HG03354 (cell line): ENCODE measurements at regions not wholly inside any gene's neighbourhood (a gene's known extent, or its start where the extent isn't known, plus 50 kb on each side); places are given as distances from the start of the nearest gene placed in this dataset.
A peak's percentile ranks its signal among the peaks of the same experiment; 100 is the strongest.

ENCODE experiments used
- ATAC-seq: cut with Tn5 transposase; IDR thresholded peaks from one replicate; pipeline ENCODE4 v1.9.1; 2021; ENCODE audit warnings: mild to moderate bottlenecking; ENCODE audit not compliant: unreplicated experiment, poor library complexity, severe bottlenecking

DNA sequence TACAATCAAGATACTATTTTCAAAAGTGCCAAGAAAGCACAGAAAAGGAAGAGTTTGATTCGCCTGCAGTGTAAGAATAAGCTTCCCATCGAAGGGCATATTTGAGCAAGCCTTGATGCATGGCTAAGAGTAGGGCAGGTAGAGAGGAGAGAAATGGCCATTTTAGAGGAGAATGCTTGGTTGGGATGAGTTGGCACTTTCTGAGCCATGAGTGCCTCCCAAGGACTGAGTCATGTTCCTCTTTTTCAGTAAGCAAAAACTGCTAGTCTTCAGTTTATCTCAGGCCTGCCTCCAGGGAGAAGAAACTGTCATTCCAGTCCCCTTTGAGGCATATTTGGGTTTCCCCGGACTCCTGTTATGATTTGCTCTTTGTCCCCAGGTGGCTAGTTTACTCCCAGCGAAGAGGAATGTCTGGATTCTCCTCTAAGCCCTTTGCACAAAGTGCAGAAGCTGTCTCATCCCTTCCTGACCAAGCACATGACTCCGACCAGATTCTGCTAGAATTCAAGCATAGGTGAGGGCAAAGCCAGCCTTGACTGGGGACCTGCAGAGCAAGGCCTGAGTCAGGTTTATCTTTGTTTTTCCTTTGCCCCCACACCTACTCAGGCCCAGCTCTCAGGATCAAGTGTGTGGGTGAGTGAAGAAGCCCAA, 115.2 kb downstream of the TTC32 start:
- ATAC-seq, result peak; percentile 80

DNA sequence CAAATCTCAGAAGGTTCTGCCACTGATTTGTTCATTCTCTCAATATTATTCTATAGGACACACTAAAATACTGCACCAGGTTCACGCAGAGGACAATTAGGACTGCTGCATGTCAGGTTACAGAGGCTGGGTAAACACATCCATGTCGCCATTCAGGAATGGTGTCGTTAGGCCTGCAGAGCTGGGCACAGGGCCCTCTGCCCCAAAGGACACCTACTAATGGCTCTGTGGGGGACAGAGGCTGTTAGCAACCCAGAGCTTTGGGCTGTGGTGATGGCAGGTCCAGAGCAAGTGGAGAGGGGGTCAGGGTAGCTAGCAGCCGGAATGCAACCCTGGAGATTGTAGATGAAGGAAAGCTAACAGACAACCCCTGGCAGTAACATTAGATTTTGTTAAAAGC, 115.9 kb downstream of the TTC32 start:
- no peak for ATAC-seq

DNA sequence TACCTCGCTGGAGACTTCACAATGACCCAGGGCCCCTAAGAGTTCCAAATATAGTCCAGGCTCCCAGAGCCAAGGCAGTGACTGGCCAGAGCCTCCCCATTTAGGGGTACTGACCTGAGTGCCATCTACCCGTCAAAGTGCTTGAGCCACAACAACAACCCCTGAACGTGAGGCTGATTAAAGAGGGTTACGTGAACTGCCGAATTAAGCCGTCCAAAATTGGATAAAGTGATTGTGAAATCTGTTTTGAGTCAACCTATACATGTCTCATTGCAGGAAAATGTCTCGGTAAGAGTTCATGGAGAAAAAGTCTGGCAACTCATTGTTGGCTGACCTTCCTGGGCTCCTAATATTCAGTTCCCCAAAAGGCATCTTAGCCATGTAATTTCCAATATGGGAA, 116.3 kb downstream of the TTC32 start:
- no peak for ATAC-seq

DNA sequence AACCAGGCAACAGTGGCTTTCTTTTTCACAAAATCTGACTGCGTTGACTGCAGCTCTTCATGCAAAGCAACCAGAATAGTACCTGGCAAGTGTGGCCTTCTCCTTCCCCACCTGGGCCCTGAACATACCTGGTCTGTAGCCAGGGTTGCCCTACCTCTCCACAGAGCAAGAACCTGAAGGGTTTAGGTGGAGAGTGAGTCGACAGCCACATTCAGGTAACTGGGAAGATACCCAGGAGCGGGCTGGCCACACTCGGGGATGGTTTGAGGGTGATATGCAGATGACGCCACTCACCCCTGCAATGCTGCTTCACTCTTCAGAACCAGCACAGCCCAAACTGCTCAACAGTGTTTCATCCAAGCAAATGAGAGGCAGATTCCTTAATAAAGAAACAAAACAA, 117.3 kb downstream of the TTC32 start:
- no peak for ATAC-seq

DNA sequence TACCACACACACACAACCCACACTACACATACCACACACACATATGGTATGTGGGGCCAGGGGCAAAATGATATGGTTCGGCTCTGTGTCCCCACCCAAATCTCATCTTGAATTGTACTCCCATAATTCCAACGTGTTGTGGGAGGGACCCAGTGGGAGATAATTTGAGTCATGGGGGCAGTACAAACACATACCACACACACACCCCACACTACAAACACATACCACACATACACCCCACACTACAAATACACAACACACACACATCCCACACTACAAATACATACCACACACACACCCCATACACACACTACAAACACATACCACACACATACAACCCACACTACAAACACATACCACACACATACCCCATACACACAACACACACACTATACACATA, 117.8 kb downstream of the TTC32 start:
- ATAC-seq, result no peak

DNA sequence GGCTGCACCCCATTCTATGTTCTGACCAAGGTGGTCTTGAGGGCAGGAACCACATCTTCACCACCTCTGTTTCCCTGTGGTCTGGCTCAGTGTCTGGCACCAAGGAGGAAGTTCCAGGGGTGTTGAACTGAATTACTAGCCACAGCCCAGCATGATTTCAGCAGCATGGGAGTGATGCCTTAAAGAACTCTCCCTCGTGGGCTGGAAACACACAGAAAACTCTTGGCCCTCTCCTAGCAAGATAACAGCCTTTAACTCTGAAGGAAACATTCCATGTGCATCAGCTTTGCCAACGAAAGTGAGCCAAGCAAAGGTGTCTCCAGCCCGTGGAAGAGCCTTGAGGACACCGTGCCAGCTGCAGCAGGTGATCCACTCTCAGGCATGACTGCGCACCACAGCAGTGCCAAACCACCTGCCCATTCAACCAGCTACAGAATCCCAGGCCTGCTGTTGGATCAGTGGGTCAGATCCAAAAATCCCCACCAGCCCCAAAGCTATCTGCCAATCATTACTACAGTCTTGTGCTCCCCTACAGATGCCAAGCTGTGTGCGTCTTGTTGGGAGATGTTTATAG, 124.8 kb downstream of the TTC32 start:
- ATAC-seq, result no peak

DNA sequence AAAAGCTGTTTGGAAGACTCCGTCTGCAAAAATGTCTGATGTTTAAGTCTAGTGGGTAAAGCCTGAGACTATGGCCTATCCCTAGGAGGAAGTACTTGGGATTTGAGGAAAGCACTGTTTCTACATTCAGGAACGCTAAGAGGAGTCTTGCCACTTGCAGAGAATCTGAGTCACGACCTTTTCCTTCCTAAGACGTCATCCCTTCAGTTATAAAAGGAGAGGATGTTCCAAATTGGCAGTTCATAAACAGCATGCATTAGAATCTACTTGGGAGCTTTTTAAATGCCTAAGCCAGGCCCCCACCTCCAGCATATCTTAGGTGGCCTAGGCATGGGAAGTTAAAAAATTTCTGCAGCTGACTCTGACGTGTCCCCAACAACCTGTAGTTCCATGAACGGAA, 125.9 kb downstream of the TTC32 start:
- ATAC-seq, result no peak

DNA sequence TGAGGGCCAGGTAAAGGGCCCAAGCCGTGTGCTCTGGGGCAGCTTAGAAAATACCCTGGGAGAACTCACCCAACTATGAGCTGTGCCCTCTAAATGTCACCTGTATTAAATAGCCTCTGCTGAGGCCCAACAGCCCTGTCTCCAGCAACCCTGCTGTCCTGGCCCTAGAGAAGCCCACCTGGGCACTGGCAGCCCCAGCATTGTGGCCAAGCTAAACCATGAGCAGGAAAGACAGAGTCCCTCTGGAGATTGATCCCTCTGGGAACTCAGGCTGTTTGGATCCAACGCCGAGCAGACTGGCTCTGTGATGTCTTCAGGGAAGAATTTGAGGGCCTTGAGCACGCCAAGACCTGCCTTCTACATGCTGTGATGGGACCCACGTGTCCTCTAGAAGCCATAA, 126.5 kb downstream of the TTC32 start:
- no peak for ATAC-seq

DNA sequence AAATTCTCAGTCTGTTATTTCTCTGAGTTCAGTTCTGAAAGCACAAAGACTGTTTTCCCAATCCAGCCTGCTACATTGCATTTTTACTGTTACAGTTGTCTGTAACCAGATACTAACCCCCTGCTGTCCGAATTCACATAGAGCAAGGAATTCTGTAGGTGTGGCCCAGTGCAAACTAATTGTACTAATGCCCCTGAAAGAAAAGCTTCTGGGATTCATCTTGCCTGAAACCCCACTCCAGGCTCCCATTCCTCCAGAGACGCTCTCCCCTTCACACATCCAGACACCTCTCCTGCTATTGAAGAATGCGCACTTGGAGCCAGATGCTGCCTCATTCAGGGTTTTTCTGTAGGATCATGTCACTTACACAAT, 127.0 kb downstream of the TTC32 start:
- ATAC-seq, result no peak

DNA sequence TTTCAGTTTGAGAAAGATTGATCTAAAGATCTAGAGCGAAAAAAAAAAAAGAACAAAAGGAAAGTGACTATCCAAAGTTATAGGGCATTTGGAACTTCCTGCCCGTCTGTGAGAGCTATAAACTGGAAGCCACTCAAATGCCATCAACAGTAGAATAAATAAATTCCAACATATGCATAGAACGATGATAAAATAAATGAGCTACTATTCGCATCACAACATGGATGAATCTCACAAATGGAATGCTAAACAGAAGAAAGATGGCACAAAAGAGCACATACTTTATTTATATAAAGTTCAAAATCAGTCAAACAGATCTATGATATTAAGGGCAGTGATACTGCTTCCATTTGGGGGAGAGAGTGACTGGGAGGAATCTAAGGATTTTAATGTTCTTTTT, 128.8 kb downstream of the TTC32 start:
- no peak for ATAC-seq

DNA sequence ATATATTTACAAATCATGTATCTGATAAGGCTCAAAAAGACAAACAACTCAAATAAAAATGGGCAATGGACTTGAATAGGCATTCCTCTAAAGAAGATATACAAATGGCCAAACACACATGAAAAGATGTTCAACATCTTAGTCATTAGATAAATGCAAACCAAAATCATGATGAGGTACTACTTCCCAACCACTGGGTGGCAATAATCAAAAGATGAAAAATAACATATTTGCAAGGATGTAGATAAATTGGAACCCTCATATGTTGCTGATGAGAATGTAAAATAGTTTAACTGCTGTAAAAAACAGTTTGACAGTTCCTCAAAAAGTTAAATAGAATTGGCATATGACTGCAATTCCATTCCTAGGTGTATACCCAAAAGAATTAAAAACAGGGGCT, 132.3 kb downstream of the TTC32 start:
- no peak for ATAC-seq

DNA sequence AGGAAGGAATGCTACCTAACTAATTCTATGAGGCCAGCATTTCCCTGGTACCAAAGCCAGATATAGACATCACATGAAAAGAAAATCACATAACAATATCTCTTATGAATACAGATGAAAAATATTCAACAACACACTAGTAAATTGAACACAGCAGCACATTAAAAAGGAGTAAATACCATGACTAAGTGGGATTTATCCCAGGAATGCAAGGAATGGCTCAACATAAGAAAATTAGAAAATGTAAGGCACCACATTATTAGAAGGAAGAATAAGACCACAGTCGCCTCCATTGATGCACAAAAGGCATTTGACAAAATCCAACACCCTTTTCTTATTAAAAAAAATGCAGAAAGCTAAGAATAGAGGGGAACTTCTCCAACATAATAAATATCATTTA, 133.9 kb downstream of the TTC32 start:
- no peak for ATAC-seq

DNA sequence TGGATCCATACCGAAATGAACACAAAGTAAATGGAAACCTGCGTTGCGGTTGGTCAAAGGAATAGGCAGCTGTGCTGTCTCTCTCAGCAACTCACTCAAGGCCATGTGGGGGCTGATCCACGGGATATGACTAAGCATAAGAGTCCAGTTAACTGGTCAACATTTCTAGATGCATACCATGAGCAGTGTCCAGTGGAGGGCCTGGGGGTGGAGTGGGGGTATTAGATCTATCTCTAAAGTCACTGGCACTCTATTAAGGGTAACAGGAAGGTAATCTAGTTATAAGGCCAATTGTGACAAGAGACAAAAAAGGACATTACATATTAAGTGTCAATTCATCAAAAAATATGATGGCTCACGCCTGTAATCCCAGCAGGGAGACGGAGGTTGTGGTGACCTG, 136.8 kb downstream of the TTC32 start:
- ATAC-seq, result no peak

DNA sequence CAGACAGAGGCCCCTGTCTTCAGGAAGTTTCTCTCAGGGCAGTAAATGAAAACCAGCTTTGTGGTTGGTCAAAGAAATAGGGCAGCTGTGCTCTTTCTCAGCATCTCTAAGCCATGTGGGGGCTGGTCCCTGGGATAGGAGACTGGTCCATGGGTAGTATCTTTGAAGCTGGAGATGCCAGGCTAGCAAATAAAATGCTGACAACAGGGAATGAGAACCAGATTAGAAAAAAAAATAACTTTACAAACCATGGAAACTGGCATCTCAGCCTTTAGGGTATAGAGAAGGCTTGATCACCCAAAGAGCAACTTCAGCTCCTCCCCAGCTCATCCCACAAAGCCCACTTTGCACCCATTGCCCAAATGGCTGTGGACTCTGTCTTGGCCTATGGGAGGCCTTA, 138.1 kb downstream of the TTC32 start:
- ATAC-seq, result no peak

DNA sequence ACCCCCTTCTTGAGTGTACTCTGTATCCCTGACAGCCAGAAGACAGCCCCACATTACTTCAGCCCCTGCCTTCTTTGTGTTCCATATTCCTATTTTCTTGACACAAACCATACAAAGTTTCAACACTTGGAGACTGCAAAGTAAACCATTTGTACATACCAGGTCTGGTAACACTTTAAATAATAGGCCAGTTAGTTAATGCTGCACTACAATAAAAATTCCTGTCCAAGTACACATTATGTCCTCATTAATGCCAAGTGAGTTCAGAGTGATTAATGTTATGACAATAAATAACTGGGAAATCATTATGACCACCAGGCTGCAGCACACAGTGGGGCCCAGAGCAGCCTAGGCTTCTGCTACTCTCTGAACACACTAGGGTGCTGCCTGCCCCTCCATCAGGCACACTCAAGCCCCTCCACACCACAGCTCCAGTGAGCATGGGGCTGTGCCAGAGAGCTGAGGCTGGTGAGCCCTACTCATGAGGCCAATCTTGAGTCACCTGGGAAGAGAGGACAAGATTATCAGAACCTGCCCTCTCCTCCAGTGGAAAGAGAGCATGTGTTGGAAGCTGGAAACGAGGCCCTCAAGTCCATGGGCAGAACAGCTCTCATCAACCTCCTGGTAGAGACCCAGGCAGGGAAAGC, 138.7 kb downstream of the TTC32 start:
- no peak for ATAC-seq

DNA sequence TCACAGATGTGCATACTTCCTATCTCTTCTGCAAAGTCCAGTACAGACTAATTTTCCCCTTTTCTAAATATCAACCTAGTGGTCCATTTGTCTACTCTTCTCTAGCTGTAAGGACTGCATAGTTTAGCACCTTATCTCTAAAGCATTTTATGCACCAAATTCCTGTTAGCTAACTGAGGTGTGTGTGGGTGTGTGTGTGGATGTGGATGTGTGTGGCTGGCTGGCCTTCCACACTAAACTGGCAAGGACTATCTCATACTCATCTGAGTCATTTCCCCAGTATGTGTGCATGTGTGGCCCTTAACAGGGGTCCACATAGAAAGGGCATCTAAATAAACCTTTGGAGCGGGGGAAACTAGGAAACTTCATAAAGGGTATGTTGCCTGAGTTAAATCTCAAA, 139.6 kb downstream of the TTC32 start:
- ATAC-seq, result no peak

DNA sequence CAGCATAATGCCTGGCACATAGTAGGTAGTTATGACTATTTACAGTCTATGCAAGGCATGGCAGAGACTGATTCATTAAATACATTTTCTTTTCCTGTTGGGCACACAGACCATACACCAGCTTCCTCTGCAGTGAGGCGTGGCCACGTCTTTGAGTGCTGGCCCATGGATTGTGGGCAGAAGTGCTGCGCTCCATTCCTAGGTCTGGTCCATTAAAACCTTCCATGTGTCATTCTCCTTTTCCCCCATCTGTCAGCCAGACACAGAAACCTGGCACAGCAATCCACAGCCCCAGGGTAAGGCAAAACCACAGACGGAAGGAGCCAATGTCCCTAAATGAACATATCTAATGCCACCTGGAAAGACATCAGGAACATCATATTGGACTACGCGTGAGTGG, 141.9 kb downstream of the TTC32 start:
- ATAC-seq, result no peak

DNA sequence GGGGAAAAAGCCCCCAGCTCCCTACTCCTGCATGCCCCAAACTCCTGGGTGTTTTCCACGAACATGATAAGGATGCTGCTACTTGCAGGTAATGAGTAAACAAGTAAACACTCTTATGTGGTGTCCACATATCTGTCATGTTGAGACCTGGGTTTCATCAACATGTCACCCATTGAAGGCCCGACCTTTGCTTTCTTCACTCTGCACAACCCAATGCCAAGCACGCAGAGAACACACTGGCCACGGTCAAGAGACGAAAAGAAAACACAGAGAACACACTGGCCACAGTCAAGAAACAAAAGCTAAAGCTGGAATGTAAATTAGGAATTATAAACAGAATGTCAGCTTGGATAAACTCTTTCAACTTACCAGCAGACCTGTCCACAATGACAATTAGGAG, 143.1 kb downstream of the TTC32 start:
- ATAC-seq, result no peak

DNA sequence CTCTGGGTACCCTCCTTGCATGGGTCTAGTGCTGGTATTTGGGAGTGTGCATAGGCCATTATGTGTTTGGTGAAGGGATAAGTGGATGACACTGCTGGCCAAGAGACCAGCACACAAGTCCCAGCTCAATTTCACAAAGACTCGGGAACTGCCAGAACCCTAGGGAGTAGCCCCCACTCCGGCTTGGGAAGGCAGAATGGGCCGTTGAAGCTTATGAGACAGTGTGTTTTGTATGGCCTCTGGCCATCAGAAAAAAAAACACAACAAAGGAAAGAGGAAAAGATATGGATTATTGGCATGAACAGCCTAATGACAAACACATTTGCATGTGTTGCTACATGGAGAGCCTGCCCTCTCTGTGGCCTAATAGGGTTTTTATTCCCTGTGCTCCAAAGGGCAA, 144.2 kb downstream of the TTC32 start:
- no peak for ATAC-seq

DNA sequence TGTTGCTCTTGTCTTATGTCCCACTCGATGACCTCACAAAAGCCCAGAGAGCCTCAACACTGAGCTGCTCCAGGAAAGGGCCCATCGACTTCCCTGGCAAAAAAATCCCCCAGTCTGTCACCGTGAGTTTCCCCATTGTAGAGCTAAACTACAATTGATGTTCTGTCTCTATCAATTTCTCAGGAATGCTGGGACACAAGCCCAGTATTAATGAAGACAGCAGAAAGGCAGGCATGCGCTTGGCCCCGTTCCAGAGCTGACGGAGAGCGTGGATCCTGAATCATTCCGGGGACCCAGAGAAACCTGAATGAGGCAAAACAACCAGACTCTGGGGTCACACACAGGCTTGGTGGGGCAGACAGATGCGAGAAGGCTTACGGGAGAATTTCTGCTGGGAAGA, 146.9 kb downstream of the TTC32 start:
- ATAC-seq, result no peak

DNA sequence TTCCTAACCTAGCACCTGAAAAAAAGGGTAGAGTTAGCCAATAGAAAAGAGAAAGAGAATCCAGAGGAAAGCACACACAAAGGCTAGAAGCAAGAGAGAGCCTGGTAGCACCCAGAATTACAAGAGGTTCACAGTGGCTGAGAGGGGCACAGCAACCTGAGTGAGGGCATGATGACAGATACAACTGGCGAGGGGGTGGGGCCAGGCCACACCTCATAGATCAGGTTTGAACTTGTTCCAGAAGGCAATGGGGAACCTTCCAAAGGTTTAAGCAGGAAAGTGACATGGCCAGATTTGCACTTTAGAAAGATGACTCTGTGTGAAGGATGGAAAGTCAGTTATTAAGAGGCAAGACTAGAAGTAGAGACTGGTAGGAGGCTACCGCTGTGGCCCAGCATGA, 148.0 kb downstream of the TTC32 start:
- no peak for ATAC-seq

DNA sequence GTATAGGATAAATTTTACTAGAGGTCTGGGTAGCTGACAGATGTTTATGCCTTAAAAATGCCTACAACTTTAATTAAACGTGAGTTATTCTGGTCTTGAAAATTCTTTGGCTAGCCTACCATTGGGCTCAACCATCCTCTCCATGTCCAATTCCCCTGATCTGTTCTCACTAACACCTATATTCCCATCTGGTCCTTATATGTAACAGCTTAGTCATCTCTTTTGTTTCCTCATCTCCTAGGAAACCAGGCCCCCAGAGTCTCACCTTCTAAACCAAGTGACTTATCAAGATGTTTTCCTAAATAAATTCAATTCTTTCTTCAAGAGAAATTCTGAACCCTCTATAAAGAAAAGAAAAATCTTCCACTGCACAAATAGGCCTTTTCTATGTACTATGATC, 148.5 kb downstream of the TTC32 start:
- no peak for ATAC-seq
